Fibroblast of lung (primary cell): ENCODE measurements at regions not wholly inside any gene's neighbourhood (a gene's known extent, or its start where the extent isn't known, plus 50 kb on each side); places are given as distances from the start of the nearest gene placed in this dataset.

Experiments used
- DNase-seq, 2 donors: peaks; one replicate each; pipeline versions ENCODE4 v3.0.0 to v3.0.0-alpha.2; 2010; ENCODE audit warnings: low read depth in 2 of 2
- H2AFZ ChIP-seq: 2 replicates; pipeline ENCODE4 v1.5.1; 2012; ENCODE audit warnings: low read length, control low read depth, inconsistent platforms
- H3K27ac ChIP-seq: 2 replicates; pipeline ENCODE4 v1.5.1; 2011; ENCODE audit warnings: low read length, control low read depth; ENCODE audit not compliant: insufficient read depth
- H3K27me3 ChIP-seq: 2 replicates; pipeline ENCODE4 v1.5.1; 2011; ENCODE audit warnings: mild to moderate bottlenecking, low read length; ENCODE audit not compliant: control insufficient read depth, insufficient read depth
- H3K36me3 ChIP-seq: 2 replicates; pipeline ENCODE4 v1.5.1; 2011; ENCODE audit warnings: low read length; ENCODE audit not compliant: control insufficient read depth, insufficient read depth
- H3K4me1 ChIP-seq: 2 replicates; pipeline ENCODE4 v1.5.1; 2011; ENCODE audit warnings: low read length; ENCODE audit not compliant: control insufficient read depth, insufficient read depth; ENCODE audit errors: extremely low read depth
- H3K4me2 ChIP-seq: 2 replicates; pipeline ENCODE4 v1.5.1; 2011; ENCODE audit warnings: low read length, control low read depth; ENCODE audit not compliant: insufficient read depth; ENCODE audit errors: extremely low read depth
- H3K4me3 ChIP-seq, 4 experiments: fragments of 200-600 bp in 1 of 4; sonication (generic) in 1 of 4; replicated peaks in 1 of 4; 2 replicates each; pipeline ENCODE4 v1.5.1; 2011 to 2016; ENCODE audit warnings: low read length in 4 of 4, low read depth in 3 of 4, mild to moderate bottlenecking in 3 of 4, control low read depth in 2 of 4, inconsistent platforms in 1 of 4, mixed read lengths in 1 of 4; ENCODE audit not compliant: insufficient read depth in 1 of 4; ENCODE audit errors: control extremely low read depth in 1 of 4
- H3K79me2 ChIP-seq: 2 replicates; pipeline ENCODE4 v1.5.1; 2012; ENCODE audit warnings: mild to moderate bottlenecking, low read length, inconsistent platforms; ENCODE audit not compliant: control insufficient read depth, insufficient read depth
- H3K9ac ChIP-seq: 2 replicates; pipeline ENCODE4 v1.5.1; 2011; ENCODE audit warnings: mild to moderate bottlenecking, low read length, control low read depth; ENCODE audit not compliant: insufficient read depth
- H3K9me3 ChIP-seq: 2 replicates; pipeline ENCODE4 v1.5.1; 2012; ENCODE audit warnings: low read depth, low read length; ENCODE audit not compliant: control insufficient read depth, insufficient read depth
- H4K20me1 ChIP-seq: 2 replicates; pipeline ENCODE4 v1.5.1; 2011; ENCODE audit warnings: low read length; ENCODE audit not compliant: control insufficient read depth, insufficient read depth; ENCODE audit errors: extremely low read depth
- CTCF ChIP-seq, 2 donors: IDR thresholded peaks in 1 of 2; conservative IDR thresholded peaks in 1 of 2; 1 replicate in 1 of 2; 2 replicates in 1 of 2; pipeline ENCODE4 v1.5.1; 2011 to 2012; ENCODE audit warnings: low read length in 2 of 2, control low read depth in 1 of 2, inconsistent platforms in 1 of 2, low read depth in 1 of 2, mild to moderate bottlenecking in 1 of 2
- EZH2 ChIP-seq: IDR thresholded peaks from 2 replicates; pipeline ENCODE4 v1.5.1; 2012; ENCODE audit warnings: low read length, control low read depth, mild to moderate bottlenecking; ENCODE audit errors: missing control alignments

DNA sequence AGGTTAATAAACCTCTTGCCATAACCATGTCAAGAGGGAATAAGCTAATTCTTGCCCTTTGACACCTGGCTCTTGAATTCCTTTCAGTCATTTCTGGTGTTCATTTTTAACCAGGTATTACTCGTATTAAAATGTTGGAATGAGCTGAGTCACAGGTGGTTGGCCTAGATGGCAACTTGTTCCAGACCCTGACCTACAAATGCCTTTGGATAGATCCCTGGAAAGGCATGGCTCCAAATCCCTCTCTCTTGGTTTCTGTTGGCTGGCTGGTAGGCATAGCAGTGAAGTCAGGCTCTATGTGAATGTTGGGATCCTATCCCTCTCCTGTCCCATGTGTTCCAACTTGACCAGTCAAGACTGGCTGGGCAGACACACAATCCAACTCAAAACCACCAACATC, 277.1 kb upstream of the PROK2 start:
- Histone ChIP-seq H4K20me1 (no peaks in the 10 kb centered on the region), H3K4me2 (no peak overlapping the region), H3K9ac (no peak overlapping the region), H3K4me3 (no peak overlapping the region), H3K36me3 (no peaks in the 10 kb centered on the region), H3K9me3 (no peaks in the 10 kb centered on the region), H3K4me1 (no peaks in the 10 kb centered on the region), H3K27me3 (no peaks in the 10 kb centered on the region), H3K27ac (no peak overlapping the region), H3K79me2 (no peaks in the 10 kb centered on the region), H2AFZ (no peak overlapping the region)
- TF ChIP-seq EZH2 (no peak), CTCF (conservative IDR thresholded peaks at IDR 0.05 in 1 of 2, IDR thresholded peaks at IDR 0.05 in 1 of 2; ENCODE audit: low read depth in 1 of 2, low read length in 2 of 2) (no peak)
- DNase-seq = no peak

GRCh38 chr3:72060447-72061034, 275.6 kb upstream of the PROK2 start:
- H3K36me3 ChIP-seq = no peaks in the 10 kb centered on the region
- H3K9me3 ChIP-seq = no peaks in the 10 kb centered on the region
- no peaks in the 10 kb centered on the region for H3K27me3 ChIP-seq
- H3K9ac ChIP-seq = no peak overlapping the region
- H3K79me2 ChIP-seq = no peaks in the 10 kb centered on the region
- DNase-seq = no peak
- no peak overlapping the region for H3K27ac ChIP-seq
- H2AFZ ChIP-seq = no peak overlapping the region
- no peaks in the 10 kb centered on the region for H4K20me1 ChIP-seq
- TF ChIP-seq CTCF (conservative IDR thresholded peaks at IDR 0.05 in 1 of 2, IDR thresholded peaks at IDR 0.05 in 1 of 2; ENCODE audit: low read depth in 1 of 2, low read length in 2 of 2) = no peak
- no peak for TF ChIP-seq EZH2
- no peaks in the 10 kb centered on the region for H3K4me1 ChIP-seq
- no peak overlapping the region for H3K4me3 ChIP-seq
- no peak overlapping the region for H3K4me2 ChIP-seq

DNA sequence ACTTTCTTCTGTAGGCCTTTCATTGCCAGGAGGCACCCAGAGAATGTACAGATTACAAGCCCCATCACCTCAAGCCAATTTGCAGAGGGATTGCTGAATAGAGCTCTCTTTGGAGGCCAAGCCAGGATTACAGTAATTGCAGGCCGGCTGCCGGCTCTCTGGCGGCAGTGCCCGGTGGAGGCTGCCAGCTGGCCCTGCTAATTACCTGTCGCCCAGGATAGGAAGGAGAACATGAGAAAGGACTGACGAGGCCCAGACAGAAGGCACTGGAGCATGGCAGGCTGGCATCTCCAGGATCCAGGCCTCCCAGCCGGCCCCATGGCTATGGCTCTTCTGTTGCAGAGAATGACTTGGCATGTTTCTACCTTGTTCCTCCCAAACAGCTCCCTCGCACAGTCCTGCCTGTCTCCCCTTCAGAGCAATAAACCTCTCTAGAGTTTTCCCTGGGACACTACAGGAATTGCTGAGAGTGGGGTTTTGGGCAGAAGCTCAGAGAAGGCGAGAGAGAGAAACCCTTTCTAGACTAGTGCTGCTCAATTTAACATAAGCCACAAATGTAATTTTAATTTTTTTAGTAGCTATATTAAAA, 273.6 kb upstream of the PROK2 start:
- H3K36me3 ChIP-seq = no peaks in the 10 kb centered on the region
- no peaks in the 10 kb centered on the region for H4K20me1 ChIP-seq
- no peak for TF ChIP-seq EZH2
- no peak for TF ChIP-seq CTCF (conservative IDR thresholded peaks at IDR 0.05 in 1 of 2, IDR thresholded peaks at IDR 0.05 in 1 of 2; ENCODE audit: low read depth in 1 of 2, low read length in 2 of 2)
- no peaks in the 10 kb centered on the region for H3K79me2 ChIP-seq
- no peak overlapping the region for H3K4me2 ChIP-seq
- no peak overlapping the region for H3K4me3 ChIP-seq
- DNase-seq = no peak
- no peak overlapping the region for H3K9ac ChIP-seq
- H3K27me3 ChIP-seq = no peaks in the 10 kb centered on the region
- no peak overlapping the region for H2AFZ ChIP-seq
- H3K27ac ChIP-seq = no peak overlapping the region
- H3K9me3 ChIP-seq = no peaks in the 10 kb centered on the region
- H3K4me1 ChIP-seq = no peaks in the 10 kb centered on the region
